ENCODE measurements at regions not wholly inside any gene's neighbourhood (a gene's known extent, or its start where the extent isn't known, plus 50 kb on each side); places are given as distances from the start of the nearest gene placed in this dataset.

- H3K4me3 ChIP-seq (ENCODE audit: low read depth, low read length): no peak overlapping the region
- TF ChIP-seq CTCF (IDR thresholded peaks at IDR 0.05; ENCODE audit: low read depth, low read length): no peak
- no peaks in the 10 kb centered on the region for H3K36me3 ChIP-seq
- H3K27me3 ChIP-seq: no peaks in the 10 kb centered on the region
- DNase-seq: no peak
- peaks cover 8% of the 10 kb centered on the region for H3K4me1 ChIP-seq
- H3K9me3 ChIP-seq: no peaks in the 10 kb centered on the region
Measured at GRCh38 chr1:201750120-201750519, 78.8 kb upstream of the IPO9 start.

- Histone ChIP-seq H3K36me3 (no peaks in the 10 kb centered on the region), H3K9me3 (no peaks in the 10 kb centered on the region), H3K4me1 (peaks cover 8% of the 10 kb centered on the region), H3K4me3 (ENCODE audit: low read depth, low read length) (no peak overlapping the region), H3K27me3 (no peaks in the 10 kb centered on the region)
- no peak for TF ChIP-seq CTCF (IDR thresholded peaks at IDR 0.05; ENCODE audit: low read depth, low read length)
- DNase-seq: no peak
Measured at GRCh38 chr1:201750934-201751333, 78.0 kb upstream of the IPO9 start.

- H3K4me3 ChIP-seq (ENCODE audit: low read depth, low read length): no peak overlapping the region
- H3K9me3 ChIP-seq: no peaks in the 10 kb centered on the region
- no peak for DNase-seq
- no peaks in the 10 kb centered on the region for H3K36me3 ChIP-seq
- H3K4me1 ChIP-seq: peaks cover 8% of the 10 kb centered on the region
- H3K27me3 ChIP-seq: no peaks in the 10 kb centered on the region
- no peak for TF ChIP-seq CTCF (IDR thresholded peaks at IDR 0.05; ENCODE audit: low read depth, low read length)
Measured at GRCh38 chr1:201751872-201752271, 77.1 kb upstream of the IPO9 start.

GRCh38 chr1:201752333-201752732 is 76.6 kb upstream of the IPO9 start:
- H3K4me1 ChIP-seq: peaks cover 8% of the 10 kb centered on the region
- H3K36me3 ChIP-seq: no peaks in the 10 kb centered on the region
- no peak overlapping the region for H3K4me3 ChIP-seq (ENCODE audit: low read depth, low read length)
- H3K27me3 ChIP-seq: no peaks in the 10 kb centered on the region
- H3K9me3 ChIP-seq: no peaks in the 10 kb centered on the region
- no peak for TF ChIP-seq CTCF (IDR thresholded peaks at IDR 0.05; ENCODE audit: low read depth, low read length)
- no peak for DNase-seq

- H3K4me1 ChIP-seq: peaks cover 11% of the 10 kb centered on the region
- H3K9me3 ChIP-seq: no peaks in the 10 kb centered on the region
- DNase-seq: no peak
- no peaks in the 10 kb centered on the region for H3K36me3 ChIP-seq
- H3K27me3 ChIP-seq: no peaks in the 10 kb centered on the region
- no peak overlapping the region for H3K4me3 ChIP-seq (ENCODE audit: low read depth, low read length)
- no peak for TF ChIP-seq CTCF (IDR thresholded peaks at IDR 0.05; ENCODE audit: low read depth, low read length)
Measured at GRCh38 chr1:201753492-201753891, 75.5 kb upstream of the IPO9 start.

- Histone ChIP-seq H3K4me1 (peaks cover 17% of the 10 kb centered on the region), H3K27me3 (no peaks in the 10 kb centered on the region), H3K36me3 (no peaks in the 10 kb centered on the region), H3K9me3 (no peaks in the 10 kb centered on the region), H3K4me3 (ENCODE audit: low read depth, low read length) (no peak overlapping the region)
- no peak for TF ChIP-seq CTCF (IDR thresholded peaks at IDR 0.05; ENCODE audit: low read depth, low read length)
- DNase-seq: no peak
Measured at GRCh38 chr1:201754353-201754752, 74.6 kb upstream of the IPO9 start.
